Right lobe of liver (tissue), 6 donors: ENCODE measurements at regions not wholly inside any gene's neighbourhood (a gene's known extent, or its start where the extent isn't known, plus 50 kb on each side); places are given as distances from the start of the nearest gene placed in this dataset.

Source experiments
- ATAC-seq, 4 donors: fragments of 200-7000 bp; cut with Tn5 transposase; one replicate each; pipeline ENCODE4 v1.9.1; 2020; ENCODE audit warnings: mild to moderate bottlenecking in 4 of 4, moderate library complexity in 4 of 4
- DNase-seq, 3 donors: peaks; one replicate each; pipeline ENCODE4 v3.0.0-alpha.2; 2020
- H3K27ac ChIP-seq, 3 donors: fragments of 200-600 bp; one replicate each; pipeline ENCODE4 v1.8.0; 2022
- H3K27me3 ChIP-seq, 2 donors: fragments of 200-600 bp; one replicate each; pipeline ENCODE4 v1.8.0; 2022
- H3K36me3 ChIP-seq, 4 donors: fragments of 200-600 bp; sonication (generic) in 1 of 4; one replicate each; pipeline versions ENCODE4 v1.5.1 to v1.8.0; 2017 to 2022; ENCODE audit warnings: control low read depth in 1 of 4
- H3K4me1 ChIP-seq, 4 donors: fragments of 200-600 bp; sonication (generic) in 1 of 4; one replicate each; pipeline versions ENCODE4 v1.5.1 to v1.8.0; 2017 to 2022; ENCODE audit warnings: control low read depth in 1 of 4
- H3K4me3 ChIP-seq, 3 donors: fragments of 200-600 bp; one replicate each; pipeline ENCODE4 v1.8.0; 2022
- H3K9me3 ChIP-seq, 4 donors: fragments of 200-600 bp; sonication (generic) in 1 of 4; one replicate each; pipeline versions ENCODE4 v1.5.1 to v1.8.0; 2017 to 2022; ENCODE audit warnings: control low read depth in 1 of 4
- POLR2A ChIP-seq: fragments of 450-650 bp; IDR thresholded peaks from one replicate; pipeline ENCODE4 v1.6.1; 2017; ENCODE audit warnings: antibody characterized with exemption, mild to moderate bottlenecking
- WGBS: methylation state at CpG from one replicate; pipeline ENCODE4 v1.1.6; 2018; ENCODE audit warnings: low coverage, low lambda C conversion rate; ENCODE audit not compliant: insufficient coverage; ENCODE audit errors: missing lambda C conversion rate; 5-methylcytosine and 5-hydroxymethylcytosine counted together
- intact Hi-C, 2 donors: fragments of 100-400 bp; cut with DNase I; formaldehyde crosslinking; loops; one replicate each; pipeline versions ENCODE4 v1.11.2 to v1.14.1; 2022
- TF ChIP-seq, protein P1 (sequence below), 4 donors: fragments of 200-600 bp in 3 of 4; fragments of 450-650 bp in 1 of 4; IDR thresholded peaks; one replicate each; pipeline versions ENCODE4 v1.5.1 to v1.8.0; 2016 to 2022; ENCODE audit warnings: antibody characterized with exemption in 4 of 4, mild to moderate bottlenecking in 2 of 4
- donor health status: DM: no; HTN: yes; CAD: no.
- donor health status: DM: no; HTN: no; CAD: no.
- donor health status: DM: no; HTN: no; CAD: no.
- donor health status: DM: no; HTN: yes; CAD: no.
- donor health status: DM: no; HTN: yes; CAD: no.

DNA sequence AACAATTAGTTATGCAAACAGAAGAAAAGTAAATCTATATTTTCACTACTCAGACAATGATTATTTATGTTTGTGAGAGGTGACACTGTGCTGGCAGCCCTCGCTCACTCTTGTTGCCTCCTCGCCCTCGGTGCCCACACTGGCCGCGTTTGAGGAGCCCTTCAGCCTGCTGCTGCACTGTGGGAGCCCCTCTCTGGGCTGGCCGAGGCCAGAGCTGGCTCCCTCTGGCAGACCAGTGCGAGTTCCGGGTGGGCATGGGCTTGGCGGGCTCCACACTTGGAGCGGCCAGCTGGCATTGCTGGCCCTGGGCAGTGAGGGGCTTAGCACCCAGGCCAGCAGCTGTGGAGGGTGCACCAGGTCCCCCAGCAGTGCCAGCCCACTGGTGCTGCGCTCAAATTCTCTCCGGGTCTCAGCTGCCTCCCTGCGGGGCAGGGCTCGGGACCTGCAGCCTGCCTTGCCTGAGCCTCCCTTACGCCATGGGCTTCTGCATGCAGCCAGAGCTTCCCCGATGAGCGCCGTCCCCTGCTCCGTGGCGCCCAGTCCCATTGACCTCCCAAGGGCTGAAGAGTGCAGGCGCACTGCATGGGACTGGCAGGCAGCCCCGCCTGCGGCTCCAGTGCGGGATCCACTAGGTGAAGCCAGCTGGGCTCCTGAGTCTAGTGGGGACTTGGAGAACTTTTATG is 902.6 kb downstream of the PDHA2 start:
- Histone ChIP-seq H3K36me3 (no peaks in the 10 kb centered on the region), H3K4me1 (no peaks in the 10 kb centered on the region), H3K27ac (no peak overlapping the region), H3K27me3 (no peaks in the 10 kb centered on the region), H3K4me3 (no peak overlapping the region), H3K9me3 (no peaks in the 10 kb centered on the region)
- DNase-seq (no peak), ATAC-seq (no peak)
- TF ChIP-seq POLR2A = no peak
- TF ChIP-seq, protein P1, sequence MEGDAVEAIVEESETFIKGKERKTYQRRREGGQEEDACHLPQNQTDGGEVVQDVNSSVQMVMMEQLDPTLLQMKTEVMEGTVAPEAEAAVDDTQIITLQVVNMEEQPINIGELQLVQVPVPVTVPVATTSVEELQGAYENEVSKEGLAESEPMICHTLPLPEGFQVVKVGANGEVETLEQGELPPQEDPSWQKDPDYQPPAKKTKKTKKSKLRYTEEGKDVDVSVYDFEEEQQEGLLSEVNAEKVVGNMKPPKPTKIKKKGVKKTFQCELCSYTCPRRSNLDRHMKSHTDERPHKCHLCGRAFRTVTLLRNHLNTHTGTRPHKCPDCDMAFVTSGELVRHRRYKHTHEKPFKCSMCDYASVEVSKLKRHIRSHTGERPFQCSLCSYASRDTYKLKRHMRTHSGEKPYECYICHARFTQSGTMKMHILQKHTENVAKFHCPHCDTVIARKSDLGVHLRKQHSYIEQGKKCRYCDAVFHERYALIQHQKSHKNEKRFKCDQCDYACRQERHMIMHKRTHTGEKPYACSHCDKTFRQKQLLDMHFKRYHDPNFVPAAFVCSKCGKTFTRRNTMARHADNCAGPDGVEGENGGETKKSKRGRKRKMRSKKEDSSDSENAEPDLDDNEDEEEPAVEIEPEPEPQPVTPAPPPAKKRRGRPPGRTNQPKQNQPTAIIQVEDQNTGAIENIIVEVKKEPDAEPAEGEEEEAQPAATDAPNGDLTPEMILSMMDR (IDR thresholded peaks at IDR 0.05) = no peak
- intact Hi-C loops = no loop called here
- WGBS = 60% methylated on average over 1 of the region's 24 CpGs

DNA sequence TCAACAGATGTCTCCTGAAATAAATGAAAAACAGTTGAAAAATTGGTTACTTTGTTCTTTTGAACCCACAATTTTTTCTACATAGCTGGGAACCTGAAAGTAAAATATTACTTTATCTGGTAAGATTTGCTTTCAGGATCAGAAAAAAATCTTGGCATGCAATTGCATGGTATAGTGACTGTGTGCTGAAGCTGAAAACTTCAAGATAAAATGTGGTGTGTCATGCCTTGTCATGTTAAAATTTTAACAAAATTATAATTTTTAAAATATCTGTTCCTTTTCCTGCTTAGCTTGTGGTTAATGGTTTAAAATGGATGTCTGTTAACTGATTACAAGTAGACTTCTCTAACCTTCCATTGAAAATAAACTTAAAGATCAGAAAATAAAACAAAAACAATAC is 904.8 kb downstream of the PDHA2 start:
- DNase-seq = no peak
- no peak for ATAC-seq
- Histone ChIP-seq H3K27me3 (no peaks in the 10 kb centered on the region), H3K27ac (no peak overlapping the region), H3K4me1 (no peaks in the 10 kb centered on the region), H3K4me3 (no peak overlapping the region), H3K36me3 (no peaks in the 10 kb centered on the region), H3K9me3 (no peaks in the 10 kb centered on the region)
- TF ChIP-seq, protein P1 (IDR thresholded peaks at IDR 0.05) = no peak
- TF ChIP-seq POLR2A = no peak
- intact Hi-C loops = no loop called here

DNA sequence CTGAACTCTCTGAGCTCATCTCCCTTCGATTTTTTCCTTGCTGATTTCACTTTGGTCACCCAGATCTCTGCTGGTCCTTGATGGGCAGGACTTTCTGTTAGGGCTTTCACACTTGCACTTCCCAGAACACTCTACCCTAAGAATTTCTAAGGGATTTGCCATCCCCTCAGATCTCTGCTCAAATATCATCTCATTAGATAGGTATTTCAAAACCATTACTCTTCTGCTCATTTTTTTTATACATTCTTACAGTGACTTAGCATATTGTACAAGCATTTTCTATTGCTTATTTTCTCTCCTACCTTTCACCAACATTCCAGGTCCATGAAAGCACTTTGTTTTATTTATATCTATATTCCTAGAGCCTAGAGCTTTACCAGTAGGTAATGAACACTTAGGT is 913.3 kb downstream of the PDHA2 start:
- no peaks in the 10 kb centered on the region for H3K9me3 ChIP-seq
- intact Hi-C loops = no loop called here
- TF ChIP-seq POLR2A = no peak
- TF ChIP-seq, protein P1 (IDR thresholded peaks at IDR 0.05) = no peak
- no peak for DNase-seq
- no peaks in the 10 kb centered on the region for H3K4me1 ChIP-seq
- ATAC-seq = no peak
- H3K4me3 ChIP-seq = no peak overlapping the region
- no peaks in the 10 kb centered on the region for H3K27me3 ChIP-seq
- no peaks in the 10 kb centered on the region for H3K36me3 ChIP-seq
- 17% methylated on average over 1 of the region's 1 CpG for WGBS
- no peak overlapping the region for H3K27ac ChIP-seq

DNA sequence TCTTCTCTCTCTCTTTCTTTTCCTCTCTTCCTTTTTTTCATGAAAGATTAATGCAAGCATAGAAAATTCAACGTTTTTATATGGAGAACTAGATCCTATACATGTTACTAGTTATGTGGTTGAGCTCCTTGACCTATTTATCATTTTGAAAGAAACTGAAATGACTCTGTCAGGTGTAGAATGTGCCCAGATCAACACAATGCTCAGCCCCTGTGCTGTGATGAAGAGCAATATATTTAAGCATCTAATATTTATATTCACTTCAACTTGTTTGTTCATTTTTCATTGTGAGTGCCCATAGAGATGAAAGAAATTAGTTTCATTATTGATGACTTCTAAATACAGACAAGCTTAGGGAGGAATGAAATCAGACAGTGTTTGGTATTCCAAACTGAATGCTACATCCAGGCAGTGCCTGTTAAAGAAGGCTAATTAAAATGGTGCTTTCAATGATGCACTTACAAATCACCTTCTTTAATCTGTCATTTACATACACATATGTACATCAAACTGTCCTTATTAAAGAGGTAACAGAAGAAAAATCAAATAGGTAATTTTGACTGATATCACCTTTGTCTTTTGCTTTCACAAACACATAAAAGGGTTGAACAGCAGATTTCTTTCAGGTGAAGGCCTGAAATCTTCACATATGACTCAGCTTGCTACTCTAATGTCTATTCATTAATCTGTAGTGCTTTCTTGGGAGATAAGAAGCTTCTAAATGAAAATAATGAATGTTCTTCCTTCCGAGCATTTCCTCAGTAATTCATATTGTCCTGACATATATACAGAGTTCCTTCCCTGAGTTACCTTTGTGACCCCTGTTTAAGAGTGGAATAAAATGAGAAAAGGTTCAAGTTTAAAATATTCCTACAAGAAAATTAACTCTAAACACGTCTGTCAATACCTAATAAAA is 915.9 kb downstream of the PDHA2 start:
- H3K27me3 ChIP-seq = no peaks in the 10 kb centered on the region
- no peak overlapping the region for H3K27ac ChIP-seq
- DNase-seq (no peak), ATAC-seq (no peak)
- WGBS = 12% methylated on average over 3 of the region's 3 CpGs
- intact Hi-C loops = no loop called here
- no peak overlapping the region for H3K4me3 ChIP-seq
- no peaks in the 10 kb centered on the region for H3K4me1 ChIP-seq
- no peaks in the 10 kb centered on the region for H3K36me3 ChIP-seq
- TF ChIP-seq POLR2A = no peak
- TF ChIP-seq, protein P1 (IDR thresholded peaks at IDR 0.05) = no peak
- H3K9me3 ChIP-seq = no peaks in the 10 kb centered on the region
